ENCODE measurements at regions not wholly inside any gene's neighbourhood (a gene's known extent, or its start where the extent isn't known, plus 50 kb on each side); places are given as distances from the start of the nearest gene placed in this dataset.

GRCh38 chr5:82413302-82414040 is 135.3 kb upstream of the RPS23 start:
- Mint-ChIP-seq H3K9me3 (no peaks in the 10 kb centered on the region), H3K36me3 (ENCODE audit: low read depth) (no peaks in the 10 kb centered on the region), H3K27ac (no peak overlapping the region), H3K4me3 (no peak overlapping the region), H3K27me3 (no peaks in the 10 kb centered on the region), H3K4me1 (ENCODE audit: low read depth) (peaks cover 1% of the 10 kb centered on the region)
- no peak for DNase-seq

GRCh38 chr5:82408033-82408432 is 129.9 kb upstream of the RPS23 start:
- H3K27ac Mint-ChIP-seq: no peak overlapping the region

GRCh38 chr5:82406205-82406773 is 128.1 kb upstream of the RPS23 start:
- no peaks in the 10 kb centered on the region for H3K27me3 Mint-ChIP-seq
- no peak for DNase-seq
- no peaks in the 10 kb centered on the region for H3K36me3 Mint-ChIP-seq (ENCODE audit: low read depth)
- H3K4me1 Mint-ChIP-seq (ENCODE audit: low read depth): no peaks in the 10 kb centered on the region
- H3K9me3 Mint-ChIP-seq: peaks cover 8% of the 10 kb centered on the region
- H3K27ac Mint-ChIP-seq: no peak overlapping the region
- no peak overlapping the region for H3K4me3 Mint-ChIP-seq

More at GRCh38 chr5:82408033-82408432, 129.9 kb upstream of the RPS23 start:
- H3K36me3 Mint-ChIP-seq (ENCODE audit: low read depth): no peaks in the 10 kb centered on the region
- H3K9me3 Mint-ChIP-seq: peaks cover 8% of the 10 kb centered on the region
- DNase-seq: no peak
- H3K4me3 Mint-ChIP-seq: no peak overlapping the region
- H3K27me3 Mint-ChIP-seq: no peaks in the 10 kb centered on the region
- H3K4me1 Mint-ChIP-seq (ENCODE audit: low read depth): no peaks in the 10 kb centered on the region

- no peaks in the 10 kb centered on the region for H3K27me3 Mint-ChIP-seq
- no peaks in the 10 kb centered on the region for H3K36me3 Mint-ChIP-seq (ENCODE audit: low read depth)
- no peaks in the 10 kb centered on the region for H3K4me1 Mint-ChIP-seq (ENCODE audit: low read depth)
- DNase-seq: no peak
- H3K9me3 Mint-ChIP-seq: peaks cover 8% of the 10 kb centered on the region
- no peak overlapping the region for H3K27ac Mint-ChIP-seq
- no peak overlapping the region for H3K4me3 Mint-ChIP-seq
These were observed 127.6 kb upstream of the RPS23 start for GRCh38 chr5:82405618-82406204.

GRCh38 chr5:82405161-82405560 is 127.0 kb upstream of the RPS23 start:
- H3K27me3 Mint-ChIP-seq: no peaks in the 10 kb centered on the region
- H3K36me3 Mint-ChIP-seq (ENCODE audit: low read depth): no peaks in the 10 kb centered on the region
- no peak overlapping the region for H3K4me3 Mint-ChIP-seq
- H3K9me3 Mint-ChIP-seq: peaks cover 8% of the 10 kb centered on the region
- no peaks in the 10 kb centered on the region for H3K4me1 Mint-ChIP-seq (ENCODE audit: low read depth)
- no peak for DNase-seq
- H3K27ac Mint-ChIP-seq: no peak overlapping the region

- no peak overlapping the region for H3K27ac Mint-ChIP-seq
- DNase-seq: no peak
- H3K9me3 Mint-ChIP-seq: peaks cover 8% of the 10 kb centered on the region
- H3K4me1 Mint-ChIP-seq (ENCODE audit: low read depth): no peaks in the 10 kb centered on the region
- no peaks in the 10 kb centered on the region for H3K27me3 Mint-ChIP-seq
- H3K4me3 Mint-ChIP-seq: no peak overlapping the region
- H3K36me3 Mint-ChIP-seq (ENCODE audit: low read depth): no peaks in the 10 kb centered on the region
These were observed 126.3 kb upstream of the RPS23 start for GRCh38 chr5:82404382-82404945.

GRCh38 chr5:82403724-82404123 is 125.6 kb upstream of the RPS23 start:
- H3K27ac Mint-ChIP-seq: no peak overlapping the region
- DNase-seq: no peak
- H3K27me3 Mint-ChIP-seq: no peaks in the 10 kb centered on the region
- H3K9me3 Mint-ChIP-seq: peaks cover 8% of the 10 kb centered on the region
- no peaks in the 10 kb centered on the region for H3K36me3 Mint-ChIP-seq (ENCODE audit: low read depth)
- no peaks in the 10 kb centered on the region for H3K4me1 Mint-ChIP-seq (ENCODE audit: low read depth)
- H3K4me3 Mint-ChIP-seq: no peak overlapping the region

- Mint-ChIP-seq H3K27ac (no peak overlapping the region), H3K27me3 (no peaks in the 10 kb centered on the region), H3K4me1 (ENCODE audit: low read depth) (no peaks in the 10 kb centered on the region), H3K9me3 (peaks cover 8% of the 10 kb centered on the region), H3K36me3 (ENCODE audit: low read depth) (no peaks in the 10 kb centered on the region), H3K4me3 (no peak overlapping the region)
- no peak for DNase-seq
These were observed 124.9 kb upstream of the RPS23 start for GRCh38 chr5:82403026-82403425.

GRCh38 chr5:82399111-82399510 is 121.0 kb upstream of the RPS23 start:
- no peaks in the 10 kb centered on the region for H3K9me3 Mint-ChIP-seq
- H3K27ac Mint-ChIP-seq: no peak overlapping the region
- no peaks in the 10 kb centered on the region for H3K4me1 Mint-ChIP-seq (ENCODE audit: low read depth)
- H3K27me3 Mint-ChIP-seq: no peaks in the 10 kb centered on the region
- H3K36me3 Mint-ChIP-seq (ENCODE audit: low read depth): no peaks in the 10 kb centered on the region
- DNase-seq: no peak
- H3K4me3 Mint-ChIP-seq: no peak overlapping the region

GRCh38 chr5:82397741-82398320 is 119.7 kb upstream of the RPS23 start:
- Mint-ChIP-seq H3K4me1 (ENCODE audit: low read depth) (no peaks in the 10 kb centered on the region), H3K27ac (no peak overlapping the region), H3K36me3 (ENCODE audit: low read depth) (no peaks in the 10 kb centered on the region), H3K4me3 (no peak overlapping the region), H3K9me3 (no peaks in the 10 kb centered on the region), H3K27me3 (no peaks in the 10 kb centered on the region)
- no peak for DNase-seq

GRCh38 chr5:82396871-82397514 is 118.8 kb upstream of the RPS23 start:
- no peak overlapping the region for H3K4me3 Mint-ChIP-seq
- no peaks in the 10 kb centered on the region for H3K27me3 Mint-ChIP-seq
- no peaks in the 10 kb centered on the region for H3K4me1 Mint-ChIP-seq (ENCODE audit: low read depth)
- H3K27ac Mint-ChIP-seq: no peak overlapping the region
- no peaks in the 10 kb centered on the region for H3K9me3 Mint-ChIP-seq
- no peaks in the 10 kb centered on the region for H3K36me3 Mint-ChIP-seq (ENCODE audit: low read depth)
- no peak for DNase-seq

GRCh38 chr5:82396396-82396795 is 118.2 kb upstream of the RPS23 start:
- Mint-ChIP-seq H3K36me3 (ENCODE audit: low read depth) (no peaks in the 10 kb centered on the region), H3K9me3 (no peaks in the 10 kb centered on the region), H3K27me3 (no peaks in the 10 kb centered on the region), H3K4me3 (no peak overlapping the region), H3K27ac (no peak overlapping the region), H3K4me1 (ENCODE audit: low read depth) (no peaks in the 10 kb centered on the region)
- no peak for DNase-seq

GRCh38 chr5:82393951-82394350 is 115.8 kb upstream of the RPS23 start:
- no peak overlapping the region for H3K27ac Mint-ChIP-seq
- H3K4me1 Mint-ChIP-seq (ENCODE audit: low read depth): peaks cover 8% of the 10 kb centered on the region
- DNase-seq: no peak
- H3K9me3 Mint-ChIP-seq: no peaks in the 10 kb centered on the region
- no peaks in the 10 kb centered on the region for H3K36me3 Mint-ChIP-seq (ENCODE audit: low read depth)
- no peaks in the 10 kb centered on the region for H3K27me3 Mint-ChIP-seq
- H3K4me3 Mint-ChIP-seq: no peak overlapping the region

- H3K36me3 Mint-ChIP-seq (ENCODE audit: low read depth): no peaks in the 10 kb centered on the region
- no peak for DNase-seq
- H3K27ac Mint-ChIP-seq: no peak overlapping the region
- H3K4me1 Mint-ChIP-seq (ENCODE audit: low read depth): peaks cover 15% of the 10 kb centered on the region
- no peaks in the 10 kb centered on the region for H3K27me3 Mint-ChIP-seq
- H3K9me3 Mint-ChIP-seq: peaks cover 2% of the 10 kb centered on the region
- H3K4me3 Mint-ChIP-seq: no peak overlapping the region
These were observed 111.9 kb upstream of the RPS23 start for GRCh38 chr5:82390088-82390487.
